SK-N-SH (cell line): ENCODE measurements at regions not wholly inside any gene's neighbourhood (a gene's known extent, or its start where the extent isn't known, plus 50 kb on each side); places are given as distances from the start of the nearest gene placed in this dataset.

Experiments used
- CTCF ChIA-PET: fragments of 300-600, 350-600 bp; formaldehyde crosslinking; extraction: SDS; loops from one replicate; lab custom pipeline; 2021; lab: Yijun Ruan, JAX
- POLR2A ChIA-PET: fragments of 350-600 bp; sonication (Branson Sonifier 250); formaldehyde crosslinking; extraction: SDS; loops from one replicate; lab custom pipeline; 2020; ENCODE audit warnings: antibody characterized with exemption, inconsistent platforms; lab: Yijun Ruan, JAX
- DNase-seq: peaks from one replicate; pipeline ENCODE4 v3.0.0; 2012
- H2AFZ ChIP-seq: fragments of 200-600 bp; sonication (generic); 2 replicates; pipeline ENCODE4 v1.8.1; 2016; ENCODE audit warnings: antibody characterized with exemption, mild to moderate bottlenecking, low read depth
- H3F3A ChIP-seq: fragments of 200-600 bp; sonication (generic); replicated peaks from 2 replicates; pipeline ENCODE3; 2016; ENCODE audit warnings: antibody characterized with exemption, mild to moderate bottlenecking; ENCODE audit not compliant: insufficient read depth
- H3K27ac ChIP-seq, 2 experiments: fragments of 200-500 bp in 1 of 2; fragments of 200-600 bp in 1 of 2; sonication (Bioruptor generic) in 1 of 2; sonication (generic), shearing (Covaris generic) in 1 of 2; 2 replicates each; pipeline versions ENCODE4 v1.5.1 to v1.6.1; 2014 to 2016; ENCODE audit warnings: low read depth in 2 of 2, inconsistent platforms in 1 of 2, low read length in 1 of 2, mild to moderate bottlenecking in 1 of 2, mixed read lengths in 1 of 2
- H3K27me3 ChIP-seq: fragments of 200-600 bp; sonication (generic), shearing (Covaris generic); 2 replicates; pipeline ENCODE4 v1.6.1; 2016; ENCODE audit warnings: mixed run types; ENCODE audit not compliant: insufficient read depth
- H3K36me3 ChIP-seq, 2 experiments: fragments of 200-500 bp in 1 of 2; fragments of 200-600 bp in 1 of 2; sonication (Bioruptor generic) in 1 of 2; sonication (generic) in 1 of 2; replicated peaks in 1 of 2; 2 replicates each; pipeline versions ENCODE3 to v1.5.1; 2014 to 2016; ENCODE audit warnings: low read length in 1 of 2, mild to moderate bottlenecking in 1 of 2; ENCODE audit not compliant: insufficient read depth in 2 of 2, control insufficient read depth in 1 of 2
- H3K4me1 ChIP-seq, 2 experiments: fragments of 200-500 bp in 1 of 2; fragments of 200-600 bp in 1 of 2; sonication (Bioruptor generic) in 1 of 2; sonication (generic), shearing (Covaris generic) in 1 of 2; 2 replicates each; pipeline versions ENCODE4 v1.5.1 to v1.6.1; 2014 to 2016; ENCODE audit warnings: low read depth in 1 of 2, low read length in 1 of 2, mixed run types in 1 of 2; ENCODE audit not compliant: insufficient read depth in 2 of 2, control insufficient read depth in 1 of 2
- H3K4me2 ChIP-seq: fragments of 200-600 bp; sonication (generic), shearing (Covaris generic); 2 replicates; pipeline ENCODE4 v1.6.1; 2017; ENCODE audit warnings: mixed run types
- H3K4me3 ChIP-seq, 2 experiments: fragments of 200-500 bp in 1 of 2; fragments of 200-600 bp in 1 of 2; sonication (Bioruptor generic) in 1 of 2; sonication (generic), shearing (Covaris generic) in 1 of 2; 2 replicates each; pipeline versions ENCODE4 v1.5.1 to v1.8.1; 2014 to 2016; ENCODE audit warnings: low read depth in 2 of 2, inconsistent platforms in 1 of 2, low read length in 1 of 2, mild to moderate bottlenecking in 1 of 2, mixed read lengths in 1 of 2, moderate library complexity in 1 of 2
- H3K79me2 ChIP-seq: fragments of 200-600 bp; sonication (generic); 2 replicates; pipeline ENCODE4 v1.8.1; 2017; ENCODE audit warnings: mild to moderate bottlenecking; ENCODE audit not compliant: insufficient read depth
- H3K9ac ChIP-seq: fragments of 200-600 bp; sonication (generic); 2 replicates; pipeline ENCODE4 v1.6.1; 2017; ENCODE audit warnings: mixed run types
- H3K9me2 ChIP-seq: fragments of 200-600 bp; sonication (generic); 2 replicates; pipeline ENCODE4 v1.6.1; 2017; ENCODE audit warnings: mixed run types
- H3K9me3 ChIP-seq: fragments of 200-600 bp; sonication (generic); 2 replicates; pipeline ENCODE4 v1.6.1; 2017; ENCODE audit warnings: mixed run types, mild to moderate bottlenecking, moderate library complexity
- H4K20me1 ChIP-seq: fragments of 200-600 bp; sonication (generic); 2 replicates; pipeline ENCODE4 v1.6.1; 2017; ENCODE audit warnings: mild to moderate bottlenecking, mixed run types; ENCODE audit not compliant: insufficient read depth
- EP300 ChIP-seq, 2 experiments: IDR thresholded peaks; 2 replicates each; pipeline versions ENCODE4 v1.4.0 to v1.6.1; 2012; ENCODE audit warnings: borderline replicate concordance in 1 of 2, low read depth in 1 of 2, low read length in 1 of 2
- FOSL2 ChIP-seq: IDR thresholded peaks from 2 replicates; pipeline ENCODE4 v1.4.0; 2012; ENCODE audit warnings: low read depth, mild to moderate bottlenecking, moderate library complexity, borderline replicate concordance
- FOXM1 ChIP-seq: IDR thresholded peaks from 2 replicates; pipeline ENCODE4 v1.4.0; 2012; ENCODE audit warnings: low read depth, mild to moderate bottlenecking
- MXI1 ChIP-seq: IDR thresholded peaks from 2 replicates; pipeline ENCODE4 v1.6.1; 2012; ENCODE audit warnings: mild to moderate bottlenecking, low read depth, low read length, improper control_type of control experiment
- POLR2AphosphoS5 ChIP-seq: IDR thresholded peaks from 2 replicates; pipeline ENCODE4 v1.6.1; 2012; ENCODE audit warnings: low read depth, low read length
- RFX5 ChIP-seq: IDR thresholded peaks from 2 replicates; pipeline ENCODE4 v1.6.1; 2012; ENCODE audit warnings: mild to moderate bottlenecking, improper control_type of control experiment, low read length
- TAF1 ChIP-seq: IDR thresholded peaks from 2 replicates; pipeline ENCODE4 v1.6.1; 2012; ENCODE audit warnings: low read depth, mild to moderate bottlenecking, low read length, moderate library complexity, borderline replicate concordance
- TCF12 ChIP-seq: IDR thresholded peaks from 2 replicates; pipeline ENCODE4 v1.4.0; 2012
- TEAD4 ChIP-seq: IDR thresholded peaks from 2 replicates; pipeline ENCODE4 v1.4.0; 2012; ENCODE audit warnings: mild to moderate bottlenecking, borderline replicate concordance; ENCODE audit not compliant: insufficient read depth
- YY1 ChIP-seq: IDR thresholded peaks from 2 replicates; pipeline ENCODE4 v1.4.0; 2012; ENCODE audit warnings: low read depth, mild to moderate bottlenecking
- WGBS: methylation state at CpG from one replicate; pipeline ENCODE4 v1.1.6; 2017; ENCODE audit warnings: low lambda C conversion rate; 5-methylcytosine and 5-hydroxymethylcytosine counted together
- TF ChIP-seq, protein P1 (sequence below): fragments of 150-350 bp; IDR thresholded peaks from 2 replicates; pipeline ENCODE4 v1.6.1; 2017; ENCODE audit warnings: antibody characterized with exemption, low read length, low read depth, borderline replicate concordance
- TF ChIP-seq, protein P2 (sequence below): fragments of 200-600 bp; sonication (generic); IDR thresholded peaks from 2 replicates; pipeline ENCODE4 v1.6.1; 2017; ENCODE audit warnings: antibody characterized with exemption, mild to moderate bottlenecking, moderate library complexity
- TF ChIP-seq, protein P3 (sequence below): IDR thresholded peaks from 2 replicates; pipeline ENCODE4 v1.4.0; 2012; ENCODE audit warnings: low read depth
- TF ChIP-seq, protein P4 (sequence below): IDR thresholded peaks from 2 replicates; pipeline ENCODE4 v1.4.0; 2012; ENCODE audit warnings: low read depth, borderline replicate concordance
- TF ChIP-seq, protein P5 (sequence below): IDR thresholded peaks from 2 replicates; pipeline ENCODE4 v1.4.0; 2012; ENCODE audit warnings: low read depth, borderline replicate concordance

DNA sequence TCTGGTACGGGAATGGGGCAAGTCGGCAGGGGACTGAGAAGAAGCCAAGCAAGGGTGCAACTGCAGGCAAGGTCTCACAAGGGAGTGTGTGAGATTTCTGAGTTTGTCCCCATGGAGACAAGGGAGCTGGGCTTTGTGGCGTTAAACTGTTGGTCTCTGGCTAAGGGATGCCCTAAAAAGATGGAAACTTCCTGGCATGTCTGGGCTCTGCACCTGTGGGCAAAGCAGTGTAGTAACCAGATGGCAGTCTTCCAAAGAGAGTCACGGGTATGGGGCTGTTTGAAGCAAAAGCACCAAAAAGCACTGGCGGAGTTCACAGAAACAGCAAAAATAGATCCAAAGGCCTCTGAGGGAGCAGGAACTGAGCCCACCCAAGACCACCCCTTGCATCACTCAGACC is 104.8 kb upstream of the SLC44A3 start:
- ChIA-PET CTCF (interaction anchor here (1.3 to 1.4 kb wide), 3 partner anchors 10 to 234 kb away, joined by 3 to 4 read pairs (median 4); no protein-coding TSS in a partner anchor), POLR2A (no interaction called here)
- Histone ChIP-seq H3K9me2 (no peaks in the 10 kb centered on the region), H3K9me3 (no peaks in the 10 kb centered on the region), H3K27ac (no peak overlapping the region), H4K20me1 (no peaks in the 10 kb centered on the region), H3K9ac (no peak overlapping the region), H3F3A (no peaks in the 10 kb centered on the region), H3K4me3 (no peak overlapping the region), H3K4me2 (no peak overlapping the region), H3K79me2 (no peaks in the 10 kb centered on the region), H3K36me3 (no peaks in the 10 kb centered on the region), H2AFZ (no peak overlapping the region), H3K4me1 (peaks cover 0 to 11% of the 10 kb centered on the region in 2 experiments; a peak in 2 of 4 replicates), H3K27me3 (no peaks in the 10 kb centered on the region)
- WGBS: 98% methylated on average over 5 of the region's 5 CpGs
- no peak for DNase-seq
- TF ChIP-seq TCF12 (no peak), TAF1 (no peak), POLR2AphosphoS5 (no peak), FOSL2 (no peak), TEAD4 (no peak), YY1 (no peak)
- TF ChIP-seq, protein P1, sequence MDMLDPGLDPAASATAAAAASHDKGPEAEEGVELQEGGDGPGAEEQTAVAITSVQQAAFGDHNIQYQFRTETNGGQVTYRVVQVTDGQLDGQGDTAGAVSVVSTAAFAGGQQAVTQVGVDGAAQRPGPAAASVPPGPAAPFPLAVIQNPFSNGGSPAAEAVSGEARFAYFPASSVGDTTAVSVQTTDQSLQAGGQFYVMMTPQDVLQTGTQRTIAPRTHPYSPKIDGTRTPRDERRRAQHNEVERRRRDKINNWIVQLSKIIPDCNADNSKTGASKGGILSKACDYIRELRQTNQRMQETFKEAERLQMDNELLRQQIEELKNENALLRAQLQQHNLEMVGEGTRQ: no peak
- TF ChIP-seq, protein P2, sequence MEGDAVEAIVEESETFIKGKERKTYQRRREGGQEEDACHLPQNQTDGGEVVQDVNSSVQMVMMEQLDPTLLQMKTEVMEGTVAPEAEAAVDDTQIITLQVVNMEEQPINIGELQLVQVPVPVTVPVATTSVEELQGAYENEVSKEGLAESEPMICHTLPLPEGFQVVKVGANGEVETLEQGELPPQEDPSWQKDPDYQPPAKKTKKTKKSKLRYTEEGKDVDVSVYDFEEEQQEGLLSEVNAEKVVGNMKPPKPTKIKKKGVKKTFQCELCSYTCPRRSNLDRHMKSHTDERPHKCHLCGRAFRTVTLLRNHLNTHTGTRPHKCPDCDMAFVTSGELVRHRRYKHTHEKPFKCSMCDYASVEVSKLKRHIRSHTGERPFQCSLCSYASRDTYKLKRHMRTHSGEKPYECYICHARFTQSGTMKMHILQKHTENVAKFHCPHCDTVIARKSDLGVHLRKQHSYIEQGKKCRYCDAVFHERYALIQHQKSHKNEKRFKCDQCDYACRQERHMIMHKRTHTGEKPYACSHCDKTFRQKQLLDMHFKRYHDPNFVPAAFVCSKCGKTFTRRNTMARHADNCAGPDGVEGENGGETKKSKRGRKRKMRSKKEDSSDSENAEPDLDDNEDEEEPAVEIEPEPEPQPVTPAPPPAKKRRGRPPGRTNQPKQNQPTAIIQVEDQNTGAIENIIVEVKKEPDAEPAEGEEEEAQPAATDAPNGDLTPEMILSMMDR: no peak

DNA sequence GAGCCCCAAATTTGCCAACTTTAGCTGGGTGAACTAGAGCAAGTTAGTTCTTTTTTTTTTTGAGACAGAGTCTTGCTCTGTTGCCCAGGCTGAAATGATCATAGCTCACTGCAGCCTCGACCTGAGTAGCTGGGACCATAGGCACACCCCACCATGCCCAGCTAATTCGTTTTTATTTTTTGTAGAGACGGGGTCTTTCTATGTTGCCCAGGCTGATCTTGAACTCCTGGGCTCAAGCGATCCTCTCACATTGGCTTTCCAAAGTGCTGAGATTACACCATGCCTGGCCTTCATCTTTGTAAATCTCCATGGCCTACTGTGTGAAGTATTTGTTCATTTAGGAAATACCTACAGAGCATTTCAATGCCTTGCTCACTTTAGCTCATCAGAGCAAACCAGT is 105.6 kb upstream of the SLC44A3 start:
- ChIA-PET POLR2A (no interaction called here), CTCF (interaction anchor here (0.9 to 1.3 kb wide), 3 partner anchors 8 to 63 kb away, joined by 3 to 4 read pairs (median 3); no protein-coding TSS in a partner anchor)
- WGBS: 82% methylated on average over 4 of the region's 4 CpGs

More for the DNA sequence above, 105.6 kb upstream of the SLC44A3 start:
- Histone ChIP-seq H3K4me2 (no peak overlapping the region), H4K20me1 (no peaks in the 10 kb centered on the region), H3K9me2 (no peaks in the 10 kb centered on the region), H3K27me3 (no peaks in the 10 kb centered on the region), H2AFZ (no peak overlapping the region), H3K36me3 (no peaks in the 10 kb centered on the region), H3K27ac (no peak overlapping the region), H3K4me1 (peaks cover 0 to 17% of the 10 kb centered on the region in 2 experiments; a peak in 2 of 4 replicates)
- DNase-seq: no peak
- TF ChIP-seq RFX5: no peak
- TF ChIP-seq, protein P3, sequence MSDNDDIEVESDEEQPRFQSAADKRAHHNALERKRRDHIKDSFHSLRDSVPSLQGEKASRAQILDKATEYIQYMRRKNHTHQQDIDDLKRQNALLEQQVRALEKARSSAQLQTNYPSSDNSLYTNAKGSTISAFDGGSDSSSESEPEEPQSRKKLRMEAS: no peak
- TF ChIP-seq, protein P2: no peak
- TF ChIP-seq MXI1: no peak
- TF ChIP-seq, protein P4, sequence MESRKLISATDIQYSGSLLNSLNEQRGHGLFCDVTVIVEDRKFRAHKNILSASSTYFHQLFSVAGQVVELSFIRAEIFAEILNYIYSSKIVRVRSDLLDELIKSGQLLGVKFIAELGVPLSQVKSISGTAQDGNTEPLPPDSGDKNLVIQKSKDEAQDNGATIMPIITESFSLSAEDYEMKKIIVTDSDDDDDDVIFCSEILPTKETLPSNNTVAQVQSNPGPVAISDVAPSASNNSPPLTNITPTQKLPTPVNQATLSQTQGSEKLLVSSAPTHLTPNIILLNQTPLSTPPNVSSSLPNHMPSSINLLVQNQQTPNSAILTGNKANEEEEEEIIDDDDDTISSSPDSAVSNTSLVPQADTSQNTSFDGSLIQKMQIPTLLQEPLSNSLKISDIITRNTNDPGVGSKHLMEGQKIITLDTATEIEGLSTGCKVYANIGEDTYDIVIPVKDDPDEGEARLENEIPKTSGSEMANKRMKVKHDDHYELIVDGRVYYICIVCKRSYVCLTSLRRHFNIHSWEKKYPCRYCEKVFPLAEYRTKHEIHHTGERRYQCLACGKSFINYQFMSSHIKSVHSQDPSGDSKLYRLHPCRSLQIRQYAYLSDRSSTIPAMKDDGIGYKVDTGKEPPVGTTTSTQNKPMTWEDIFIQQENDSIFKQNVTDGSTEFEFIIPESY: no peak
- TF ChIP-seq YY1: no peak
- no peak for TF ChIP-seq EP300 (IDR thresholded peaks at IDR 0.05; ENCODE audit: borderline replicate concordance in 1 of 2, low read depth in 1 of 2, low read length in 1 of 2)
- no peak for TF ChIP-seq FOXM1
- TF ChIP-seq, protein P5, sequence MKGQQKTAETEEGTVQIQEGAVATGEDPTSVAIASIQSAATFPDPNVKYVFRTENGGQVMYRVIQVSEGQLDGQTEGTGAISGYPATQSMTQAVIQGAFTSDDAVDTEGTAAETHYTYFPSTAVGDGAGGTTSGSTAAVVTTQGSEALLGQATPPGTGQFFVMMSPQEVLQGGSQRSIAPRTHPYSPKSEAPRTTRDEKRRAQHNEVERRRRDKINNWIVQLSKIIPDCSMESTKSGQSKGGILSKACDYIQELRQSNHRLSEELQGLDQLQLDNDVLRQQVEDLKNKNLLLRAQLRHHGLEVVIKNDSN: no peak
- no peak for TF ChIP-seq TAF1
- no peak for TF ChIP-seq TCF12
- TF ChIP-seq, all 33 proteins: peak for 0
- Histone ChIP-seq H3K79me2 (no peaks in the 10 kb centered on the region), H3K9me3 (no peaks in the 10 kb centered on the region), H3K4me3 (no peak overlapping the region), H3F3A (no peaks in the 10 kb centered on the region), H3K9ac (no peak overlapping the region)
